HG02759 (cell line): ENCODE measurements at regions not wholly inside any gene's neighbourhood (a gene's known extent, or its start where the extent isn't known, plus 50 kb on each side); places are given as distances from the start of the nearest gene placed in this dataset.
"Not testable (repeated sequence)": the region's sequence is repeated elsewhere in the genome, so short reads cannot be mapped to it uniquely, and the experiment has no call there.

Experiments used
- ATAC-seq: cut with Tn5 transposase; IDR thresholded peaks from one replicate; pipeline ENCODE4 v1.9.1; 2021; ENCODE audit warnings: mild to moderate bottlenecking, moderate library complexity; ENCODE audit not compliant: unreplicated experiment

- no peak for ATAC-seq
These were observed 466.3 kb downstream of the PPARGC1A start for GRCh38 chr4:23423540-23423939.

GRCh38 chr4:23422878-23423277 is 467.0 kb downstream of the PPARGC1A start:
- ATAC-seq, result no peak

GRCh38 chr4:23413631-23414030 is 476.2 kb downstream of the PPARGC1A start:
- no peak for ATAC-seq

GRCh38 chr4:23412701-23413100 is 477.1 kb downstream of the PPARGC1A start:
- no peak for ATAC-seq

GRCh38 chr4:23408913-23409312 is 480.9 kb downstream of the PPARGC1A start:
- ATAC-seq, result not testable (repeated sequence)

- ATAC-seq, result no peak
These were observed 488.3 kb downstream of the PPARGC1A start for GRCh38 chr4:23401572-23401971.

- no peak for ATAC-seq
These were observed 496.9 kb downstream of the PPARGC1A start for GRCh38 chr4:23392860-23393458.

- ATAC-seq, result no peak
These were observed 499.6 kb downstream of the PPARGC1A start for GRCh38 chr4:23390246-23390645.

GRCh38 chr4:23388699-23389395 is 501.0 kb downstream of the PPARGC1A start:
- no peak for ATAC-seq

GRCh38 chr4:23388255-23388654 is 501.6 kb downstream of the PPARGC1A start:
- no peak for ATAC-seq

- ATAC-seq, result no peak
These were observed 505.1 kb downstream of the PPARGC1A start for GRCh38 chr4:23384741-23385140.

- no peak for ATAC-seq
These were observed 507.0 kb downstream of the PPARGC1A start for GRCh38 chr4:23382879-23383278.

GRCh38 chr4:23374259-23374658 is 515.6 kb downstream of the PPARGC1A start:
- no peak for ATAC-seq

GRCh38 chr4:23373261-23373660 is 516.6 kb downstream of the PPARGC1A start:
- ATAC-seq, result no peak

GRCh38 chr4:23371533-23371932 is 518.3 kb downstream of the PPARGC1A start:
- ATAC-seq, result no peak

- no peak for ATAC-seq
These were observed 520.5 kb downstream of the PPARGC1A start for GRCh38 chr4:23369331-23369730.

- no peak for ATAC-seq
These were observed 521.7 kb downstream of the PPARGC1A start for GRCh38 chr4:23368081-23368697.

GRCh38 chr4:23366557-23366906 is 523.3 kb downstream of the PPARGC1A start:
- ATAC-seq, result no peak

- ATAC-seq, result no peak
These were observed 523.8 kb downstream of the PPARGC1A start for GRCh38 chr4:23365871-23366556.

GRCh38 chr4:23365086-23365485 is 524.8 kb downstream of the PPARGC1A start:
- no peak for ATAC-seq

- no peak for ATAC-seq
These were observed 525.7 kb downstream of the PPARGC1A start for GRCh38 chr4:23364167-23364566.

GRCh38 chr4:23361453-23361852 is 528.4 kb downstream of the PPARGC1A start:
- no peak for ATAC-seq
